ENCODE measurements at regions not wholly inside any gene's neighbourhood (a gene's known extent, or its start where the extent isn't known, plus 50 kb on each side); places are given as distances from the start of the nearest gene placed in this dataset.
A peak's percentile ranks its signal among the peaks of the same experiment; 100 is the strongest.

- peak; percentile 81 for FAIRE-seq
- Histone ChIP-seq H3K9me3 (no peaks in the 10 kb centered on the region), H3K27ac (no peak overlapping the region), H3K27me3 (no peaks in the 10 kb centered on the region), H3K36me3 (no peaks in the 10 kb centered on the region), H3K4me3 (no peak overlapping the region), H3K4me1 (no peaks in the 10 kb centered on the region)
- whole genome bisulfite sequencing, 2 donors, result 48 to 62% methylated on average over 3 of the region's 3 CpGs
- no peak for TF ChIP-seq CTCF (IDR thresholded peaks at IDR 0.05)
- intact Hi-C loops (cut with DNase I), result no loop called here
- no peak for DNase-seq
- no peak for ATAC-seq
These were observed 512.6 kb upstream of the CBLB start for GRCh38 chr3:106381286-106381938.

- H3K4me1 ChIP-seq, result no peaks in the 10 kb centered on the region
- H3K27me3 ChIP-seq, result no peaks in the 10 kb centered on the region
- H3K27ac ChIP-seq, result no peak overlapping the region
- FAIRE-seq, result no peak
- DNase-seq, result no peak
- no peak for TF ChIP-seq CTCF (IDR thresholded peaks at IDR 0.05)
- H3K4me3 ChIP-seq, result no peak overlapping the region
- intact Hi-C loops (cut with DNase I), result no loop called here
- H3K36me3 ChIP-seq, result no peaks in the 10 kb centered on the region
- ATAC-seq, result no peak
- H3K9me3 ChIP-seq, result no peaks in the 10 kb centered on the region
These were observed 513.1 kb upstream of the CBLB start for GRCh38 chr3:106381939-106382335.

GRCh38 chr3:106386050-106386449 is 517.2 kb upstream of the CBLB start:
- WGBS, 2 donors, result 56 to 70% methylated on average over 3 of the region's 3 CpGs
- ATAC-seq (no peak), FAIRE-seq (no peak), DNase-seq (no peak)
- no peaks in the 10 kb centered on the region for H3K36me3 ChIP-seq
- H3K27ac ChIP-seq, result no peak overlapping the region
- no peaks in the 10 kb centered on the region for H3K9me3 ChIP-seq
- H3K4me1 ChIP-seq, result no peaks in the 10 kb centered on the region
- no peak overlapping the region for H3K4me3 ChIP-seq
- no peaks in the 10 kb centered on the region for H3K27me3 ChIP-seq
- no peak for TF ChIP-seq CTCF (IDR thresholded peaks at IDR 0.05)
- intact Hi-C loops (cut with DNase I), result no loop called here

- 51 to 70% methylated on average over 1 of the region's 1 CpG for WGBS, 2 donors
- Histone ChIP-seq H3K36me3 (no peaks in the 10 kb centered on the region), H3K27ac (no peak overlapping the region), H3K27me3 (no peaks in the 10 kb centered on the region), H3K4me3 (no peak overlapping the region), H3K4me1 (no peaks in the 10 kb centered on the region), H3K9me3 (no peaks in the 10 kb centered on the region)
- no peak for FAIRE-seq
- no peak for TF ChIP-seq CTCF (IDR thresholded peaks at IDR 0.05)
- no peak for ATAC-seq
- intact Hi-C loops (cut with DNase I), result no loop called here
- DNase-seq, result no peak
These were observed 524.1 kb upstream of the CBLB start for GRCh38 chr3:106392915-106393314.

GRCh38 chr3:106397006-106397405 is 528.2 kb upstream of the CBLB start:
- H3K4me1 ChIP-seq, result no peaks in the 10 kb centered on the region
- no peaks in the 10 kb centered on the region for H3K36me3 ChIP-seq
- no peak overlapping the region for H3K4me3 ChIP-seq
- ATAC-seq, result no peak
- intact Hi-C loops (cut with DNase I), result no loop called here
- DNase-seq, result no peak
- no peak for TF ChIP-seq CTCF (IDR thresholded peaks at IDR 0.05)
- no peak overlapping the region for H3K27ac ChIP-seq
- WGBS, 2 donors, result 73 to 84% methylated on average over 2 of the region's 2 CpGs
- no peaks in the 10 kb centered on the region for H3K9me3 ChIP-seq
- FAIRE-seq, result no peak
- H3K27me3 ChIP-seq, result no peaks in the 10 kb centered on the region

All from pancreas (tissue), 10 donors.